Naive thymus-derived CD4-positive, alpha-beta T cell (primary cell): ENCODE measurements at regions not wholly inside any gene's neighbourhood (a gene's known extent, or its start where the extent isn't known, plus 50 kb on each side); places are given as distances from the start of the nearest gene placed in this dataset.
"Not testable (repeated sequence)": the region's sequence is repeated elsewhere in the genome, so short reads cannot be mapped to it uniquely, and the experiment has no call there.

Source experiments
- ATAC-seq: fragments of 150-1000 bp; cut with Tn5 transposase; 2 replicates; pipeline ENCODE4 v1.10.0; 2021; ENCODE audit warnings: mild to moderate bottlenecking, moderate library complexity
- CTCF ChIA-PET: fragments of 350-600 bp; sonication (Branson Sonifier 250); formaldehyde crosslinking; loops from one replicate; lab custom pipeline; 2021; ENCODE audit warnings: antibody characterized with exemption; lab: Charles Lee
- POLR2A ChIA-PET: fragments of 350-600 bp; sonication (Branson Sonifier 250); formaldehyde crosslinking; loops from one replicate; lab custom pipeline; 2021; ENCODE audit warnings: antibody characterized with exemption, inconsistent platforms; lab: Charles Lee
- DNase-seq, 9 donors: peaks; one replicate each; pipeline versions ENCODE4 v3.0.0 to v3.0.0-alpha.2; 2020 to 2022; ENCODE audit warnings: mixed read lengths in 1 of 9
- H3K27ac ChIP-seq: one replicate; pipeline ENCODE4 v1.7.0; 2013; ENCODE audit warnings: mild to moderate bottlenecking, low read depth, low read length, moderate library complexity
- H3K27me3 ChIP-seq, 2 donors: one replicate each; pipeline ENCODE4 v1.7.0; 2013; ENCODE audit warnings: low read length in 2 of 2, mild to moderate bottlenecking in 2 of 2, moderate library complexity in 2 of 2; ENCODE audit not compliant: control insufficient read depth in 2 of 2, insufficient read depth in 2 of 2
- H3K36me3 ChIP-seq, 3 experiments: 1 replicate in 2 of 3; 2 replicates in 1 of 3; pipeline ENCODE4 v1.7.0; 2013; ENCODE audit warnings: low read length in 3 of 3, mild to moderate bottlenecking in 3 of 3, moderate library complexity in 1 of 3; ENCODE audit not compliant: insufficient read depth in 3 of 3, control insufficient read depth in 2 of 3
- H3K4me1 ChIP-seq, 2 donors: one replicate each; pipeline ENCODE4 v1.7.0; 2013; ENCODE audit warnings: low read length in 2 of 2, mild to moderate bottlenecking in 2 of 2, moderate library complexity in 1 of 2; ENCODE audit not compliant: control insufficient read depth in 2 of 2, insufficient read depth in 2 of 2
- H3K4me3 ChIP-seq: 2 replicates; pipeline ENCODE4 v1.7.0; 2013; ENCODE audit warnings: mild to moderate bottlenecking, low read length
- H3K9me3 ChIP-seq, 3 experiments: 1 replicate in 2 of 3; 2 replicates in 1 of 3; pipeline ENCODE4 v1.7.0; 2013; ENCODE audit warnings: low read length in 3 of 3; ENCODE audit not compliant: control insufficient read depth in 2 of 3
- H3K27ac Mint-ChIP-seq, 9 donors: one replicate each; pipeline ENCODE4 v1.8.0; 2020 to 2022; ENCODE audit warnings: mixed read lengths in 9 of 9, mild to moderate bottlenecking in 8 of 9, moderate library complexity in 5 of 9, inconsistent platforms in 2 of 9
- H3K27me3 Mint-ChIP-seq, 5 donors: one replicate each; pipeline ENCODE4 v1.8.0; 2021 to 2022; ENCODE audit warnings: mixed read lengths in 5 of 5, mild to moderate bottlenecking in 1 of 5
- H3K36me3 Mint-ChIP-seq, 5 donors: one replicate each; pipeline ENCODE4 v1.8.0; 2020 to 2022; ENCODE audit warnings: mixed read lengths in 5 of 5, mild to moderate bottlenecking in 3 of 5, inconsistent platforms in 1 of 5
- H3K4me1 Mint-ChIP-seq, 7 donors: one replicate each; pipeline ENCODE4 v1.8.0; 2020 to 2022; ENCODE audit warnings: mixed read lengths in 7 of 7, mild to moderate bottlenecking in 3 of 7, inconsistent platforms in 1 of 7
- H3K4me3 Mint-ChIP-seq, 10 donors: one replicate each; pipeline ENCODE4 v1.8.0; 2020 to 2022; ENCODE audit warnings: mild to moderate bottlenecking in 10 of 10, mixed read lengths in 10 of 10, moderate library complexity in 6 of 10, inconsistent platforms in 2 of 10
- H3K9me3 Mint-ChIP-seq, 11 donors: one replicate each; pipeline ENCODE4 v1.8.0; 2020 to 2022; ENCODE audit warnings: mixed read lengths in 11 of 11, mild to moderate bottlenecking in 4 of 11, inconsistent platforms in 1 of 11, moderate library complexity in 1 of 11
- intact Hi-C, 2 donors: fragments of 100-400 bp; cut with micrococcal nuclease; formaldehyde crosslinking; loops; one replicate each; pipeline ENCODE4 v1.15.1; 2023

GRCh38 chr12:126946958-126947357 lies 1320.0 kb upstream of the TMEM132C start:
- H3K36me3 ChIP-seq, CTCF ChIA-PET, DNase-seq, ATAC-seq, H3K4me3 Mint-ChIP-seq, H3K27ac ChIP-seq, intact Hi-C loops, H3K4me1 ChIP-seq, H3K27me3 Mint-ChIP-seq, H3K27ac Mint-ChIP-seq, H3K4me3 ChIP-seq, H3K27me3 ChIP-seq, POLR2A ChIA-PET, H3K36me3 Mint-ChIP-seq, H3K4me1 Mint-ChIP-seq, H3K9me3 ChIP-seq: not testable (repeated sequence)
- peaks cover 0 to 16% (median 0%) of the 10 kb centered on the region in 11 donors for H3K9me3 Mint-ChIP-seq

- H3K4me1 ChIP-seq: no peaks in the 10 kb centered on the region
- no peaks in the 10 kb centered on the region for H3K27me3 ChIP-seq
- Mint-ChIP-seq H3K36me3 (no peaks in the 10 kb centered on the region), H3K4me3 (no peak overlapping the region), H3K27ac (no peak overlapping the region), H3K27me3 (no peaks in the 10 kb centered on the region), H3K9me3 (peaks cover 0 to 14% (median 0%) of the 10 kb centered on the region in 11 donors), H3K4me1 (peaks cover 0 to under 1% (median 0%) of the 10 kb centered on the region in 7 donors)
- intact Hi-C loops: no loop called here
- no peaks in the 10 kb centered on the region for H3K9me3 ChIP-seq
- H3K4me3 ChIP-seq: no peak overlapping the region
- no peaks in the 10 kb centered on the region for H3K36me3 ChIP-seq
- no peak for DNase-seq
- CTCF ChIA-PET: no interaction called here
- POLR2A ChIA-PET: no interaction called here
- no peak for ATAC-seq
- H3K27ac ChIP-seq: no peak overlapping the region
Measured at GRCh38 chr12:126949558-126949957, 1317.4 kb upstream of the TMEM132C start.

GRCh38 chr12:126950266-126950665 lies 1316.7 kb upstream of the TMEM132C start:
- Histone ChIP-seq H3K27ac (no peak overlapping the region), H3K36me3 (no peaks in the 10 kb centered on the region), H3K4me1 (no peaks in the 10 kb centered on the region), H3K9me3 (no peaks in the 10 kb centered on the region), H3K4me3 (no peak overlapping the region), H3K27me3 (no peaks in the 10 kb centered on the region)
- peaks cover 0 to 10% (median 0%) of the 10 kb centered on the region in 11 donors for H3K9me3 Mint-ChIP-seq
- ChIA-PET CTCF (no interaction called here), POLR2A (no interaction called here)
- H3K4me3 Mint-ChIP-seq: no peak overlapping the region
- DNase-seq: no peak
- H3K4me1 Mint-ChIP-seq: no peaks in the 10 kb centered on the region
- no peak for ATAC-seq
- intact Hi-C loops: no loop called here
- no peak overlapping the region for H3K27ac Mint-ChIP-seq
- no peaks in the 10 kb centered on the region for H3K36me3 Mint-ChIP-seq
- H3K27me3 Mint-ChIP-seq: no peaks in the 10 kb centered on the region

- no peaks in the 10 kb centered on the region for H3K36me3 ChIP-seq
- H3K27ac ChIP-seq: no peak overlapping the region
- H3K27me3 ChIP-seq: no peaks in the 10 kb centered on the region
- no peak overlapping the region for H3K4me3 Mint-ChIP-seq
- DNase-seq: no peak
- no peak overlapping the region for H3K4me3 ChIP-seq
- peaks cover 0 to 4% (median 0%) of the 10 kb centered on the region in 5 donors for H3K27me3 Mint-ChIP-seq
- no peak overlapping the region for H3K27ac Mint-ChIP-seq
- peaks cover 0 to 9% (median 0%) of the 10 kb centered on the region in 11 donors for H3K9me3 Mint-ChIP-seq
- POLR2A ChIA-PET: no interaction called here
- ATAC-seq: no peak
- intact Hi-C loops: no loop called here
- CTCF ChIA-PET: no interaction called here
- no peaks in the 10 kb centered on the region for H3K4me1 Mint-ChIP-seq
- no peaks in the 10 kb centered on the region for H3K9me3 ChIP-seq
- no peaks in the 10 kb centered on the region for H3K4me1 ChIP-seq
- H3K36me3 Mint-ChIP-seq: no peaks in the 10 kb centered on the region
Measured at GRCh38 chr12:126952096-126953007, 1314.6 kb upstream of the TMEM132C start.

DNA sequence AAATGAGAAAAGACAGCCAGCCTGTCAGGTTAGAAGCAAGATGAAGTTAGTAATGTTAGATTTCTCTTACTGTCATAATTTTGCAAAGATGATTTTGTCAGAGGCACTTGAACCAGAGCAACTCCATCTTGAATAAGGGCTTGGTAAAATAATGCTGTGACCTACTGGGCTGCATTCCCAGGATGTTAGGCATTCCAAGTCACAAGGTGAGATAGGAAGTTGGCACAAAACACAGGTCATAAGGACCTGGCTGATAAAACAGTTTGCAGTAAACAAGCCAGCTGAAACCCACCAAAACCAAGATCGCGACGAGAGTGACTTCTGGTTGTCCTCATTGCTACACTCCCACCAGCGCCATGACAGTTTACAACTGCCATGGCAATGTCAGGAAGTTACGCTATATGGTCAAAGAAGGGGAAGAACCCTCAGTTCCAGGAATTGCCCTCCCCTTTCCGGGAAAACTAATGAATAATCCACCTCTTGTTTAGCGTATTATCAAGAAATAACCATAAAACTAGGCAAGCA lies 1313.5 kb upstream of the TMEM132C start:
- no peak for ATAC-seq
- Mint-ChIP-seq H3K36me3 (no peaks in the 10 kb centered on the region), H3K27ac (no peak overlapping the region), H3K9me3 (peaks cover 0 to 8% (median 0%) of the 10 kb centered on the region in 11 donors), H3K27me3 (peaks cover 0 to 8% (median 0%) of the 10 kb centered on the region in 5 donors), H3K4me3 (no peak overlapping the region), H3K4me1 (no peaks in the 10 kb centered on the region)
- Histone ChIP-seq H3K27me3 (no peaks in the 10 kb centered on the region), H3K9me3 (no peaks in the 10 kb centered on the region), H3K4me3 (no peak overlapping the region), H3K36me3 (no peaks in the 10 kb centered on the region), H3K27ac (no peak overlapping the region), H3K4me1 (no peaks in the 10 kb centered on the region)
- CTCF ChIA-PET: no interaction called here
- intact Hi-C loops: no loop called here
- POLR2A ChIA-PET: no interaction called here
- no peak for DNase-seq

DNA sequence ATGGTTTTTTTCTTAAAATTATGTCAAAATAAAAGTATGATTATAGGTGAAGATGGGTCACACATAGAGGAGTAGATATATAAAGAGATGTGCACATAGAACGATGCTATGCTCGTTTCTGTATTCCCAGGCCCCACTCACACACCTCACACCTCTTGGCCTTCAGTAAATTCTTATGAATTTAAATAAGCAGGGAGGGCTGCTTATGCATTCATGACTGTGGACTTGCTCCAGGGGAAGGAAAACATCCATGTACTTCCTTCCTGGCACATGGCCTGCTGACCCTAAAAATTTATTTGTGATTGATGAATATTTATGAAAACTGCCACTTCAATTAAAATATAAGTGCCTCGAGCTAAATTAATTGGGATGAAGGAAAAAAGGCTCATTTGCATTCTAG lies 1306.7 kb upstream of the TMEM132C start:
- no peak overlapping the region for H3K4me3 Mint-ChIP-seq
- peaks cover 0 to 16% (median 0%) of the 10 kb centered on the region in 5 donors for H3K27me3 Mint-ChIP-seq
- ChIA-PET CTCF (no interaction called here), POLR2A (no interaction called here)
- intact Hi-C loops: no loop called here
- H3K9me3 Mint-ChIP-seq: peaks cover 0 to 8% (median 0%) of the 10 kb centered on the region in 11 donors
- DNase-seq (no peak), ATAC-seq (no peak)
- H3K36me3 Mint-ChIP-seq: no peaks in the 10 kb centered on the region
- Histone ChIP-seq H3K36me3 (no peaks in the 10 kb centered on the region), H3K27ac (no peak overlapping the region), H3K4me3 (no peak overlapping the region), H3K4me1 (no peaks in the 10 kb centered on the region), H3K9me3 (no peaks in the 10 kb centered on the region), H3K27me3 (no peaks in the 10 kb centered on the region)
- H3K4me1 Mint-ChIP-seq: no peaks in the 10 kb centered on the region
- H3K27ac Mint-ChIP-seq: no peak overlapping the region

GRCh38 chr12:126960709-126961108 lies 1306.3 kb upstream of the TMEM132C start:
- POLR2A ChIA-PET: no interaction called here
- intact Hi-C loops: no loop called here
- Histone ChIP-seq H3K27ac (no peak overlapping the region), H3K4me3 (no peak overlapping the region), H3K9me3 (no peaks in the 10 kb centered on the region), H3K27me3 (no peaks in the 10 kb centered on the region), H3K4me1 (no peaks in the 10 kb centered on the region), H3K36me3 (no peaks in the 10 kb centered on the region)
- Mint-ChIP-seq H3K36me3 (no peaks in the 10 kb centered on the region), H3K27me3 (peaks cover 0 to 16% (median 0%) of the 10 kb centered on the region in 5 donors), H3K4me3 (no peak overlapping the region), H3K27ac (no peak overlapping the region), H3K4me1 (no peaks in the 10 kb centered on the region), H3K9me3 (peaks cover 0 to 8% (median 0%) of the 10 kb centered on the region in 11 donors)
- DNase-seq (no peak), ATAC-seq (no peak)
- CTCF ChIA-PET: no interaction called here
